ENCODE measurements at regions not wholly inside any gene's neighbourhood (a gene's known extent, or its start where the extent isn't known, plus 50 kb on each side); places are given as distances from the start of the nearest gene placed in this dataset.
A peak's percentile ranks its signal among the peaks of the same experiment; 100 is the strongest.

DNA sequence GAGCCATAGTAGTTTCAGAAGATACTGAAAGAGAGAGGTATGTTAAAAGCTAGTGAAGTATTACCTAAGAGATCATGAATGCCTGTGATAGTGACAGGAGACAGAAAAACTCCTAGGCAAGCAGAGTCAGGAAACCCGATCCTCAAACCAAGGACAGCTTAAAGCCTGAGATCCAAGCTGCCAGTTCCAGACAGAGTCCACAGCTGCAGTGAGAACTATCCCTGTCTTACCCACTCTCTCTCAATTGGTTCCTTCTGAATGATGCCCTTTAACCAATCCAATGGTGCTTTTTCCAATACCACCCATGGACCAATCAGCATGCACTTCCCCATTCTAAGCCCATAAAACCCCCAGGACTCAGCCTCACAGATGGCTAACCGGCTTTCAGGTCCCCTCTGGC, 90.4 kb upstream of the PCDH10 start:
- no peak for DNase-seq (ENCODE audit: low read depth)

DNA sequence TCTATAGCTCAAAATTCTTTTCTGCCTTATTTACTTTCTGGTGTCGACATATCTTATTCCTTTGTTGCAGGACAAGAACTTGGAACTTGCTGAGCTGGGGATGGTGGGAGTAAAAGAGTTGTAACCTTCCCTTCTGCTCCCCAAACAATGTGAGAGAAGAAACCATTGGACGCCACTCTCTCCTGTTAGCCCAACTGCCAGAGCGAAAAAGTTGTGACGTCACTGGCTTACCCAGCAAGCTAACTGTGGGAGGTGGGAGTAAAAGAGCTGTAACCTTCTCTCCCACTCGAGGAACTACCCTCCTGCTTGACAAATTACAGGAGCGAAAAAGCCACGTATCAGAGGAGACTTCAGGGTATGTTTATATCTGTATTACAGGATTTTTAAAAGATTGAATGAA, 90.0 kb upstream of the PCDH10 start:
- no peak for DNase-seq (ENCODE audit: low read depth)

DNA sequence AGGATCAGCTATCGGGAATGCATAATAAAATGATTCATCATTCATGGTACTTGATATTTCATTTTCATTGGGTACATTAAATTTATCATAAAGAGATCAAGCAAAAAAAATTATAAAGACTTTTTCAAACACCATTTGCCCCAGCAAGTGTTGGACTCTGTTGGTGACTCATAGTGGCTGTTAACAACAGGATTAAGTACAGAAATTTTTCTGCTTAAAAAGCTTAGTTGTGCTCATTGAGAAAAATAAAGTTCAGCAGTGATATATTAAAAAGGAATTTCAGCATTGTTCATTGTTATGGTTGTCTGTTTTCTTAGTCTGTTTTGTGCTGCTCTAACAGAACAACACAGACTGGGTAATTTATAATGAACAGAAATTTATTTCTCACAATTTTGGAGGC, 86.2 kb upstream of the PCDH10 start:
- peak; percentile 5 for DNase-seq (ENCODE audit: low read depth)

DNA sequence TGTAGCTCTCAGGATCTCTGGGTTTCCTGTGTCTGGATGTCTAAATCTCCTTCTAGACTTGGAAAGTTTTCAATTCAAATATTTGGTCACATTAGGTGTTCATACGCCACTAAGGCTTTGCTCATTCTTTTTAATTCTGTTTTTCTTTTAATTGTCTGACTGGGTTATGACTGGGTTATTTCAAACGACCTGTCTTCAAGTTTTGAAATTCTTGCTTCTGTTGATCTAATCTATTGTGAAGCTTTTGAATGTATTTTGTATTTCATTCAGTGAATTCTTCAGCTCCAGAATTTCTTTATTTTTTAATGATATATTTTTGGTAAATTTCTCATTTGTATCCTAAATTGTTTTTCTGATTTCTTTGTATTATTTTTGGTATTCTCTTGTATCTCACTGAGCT, 81.0 kb upstream of the PCDH10 start:
- no peak for DNase-seq (ENCODE audit: low read depth)

DNA sequence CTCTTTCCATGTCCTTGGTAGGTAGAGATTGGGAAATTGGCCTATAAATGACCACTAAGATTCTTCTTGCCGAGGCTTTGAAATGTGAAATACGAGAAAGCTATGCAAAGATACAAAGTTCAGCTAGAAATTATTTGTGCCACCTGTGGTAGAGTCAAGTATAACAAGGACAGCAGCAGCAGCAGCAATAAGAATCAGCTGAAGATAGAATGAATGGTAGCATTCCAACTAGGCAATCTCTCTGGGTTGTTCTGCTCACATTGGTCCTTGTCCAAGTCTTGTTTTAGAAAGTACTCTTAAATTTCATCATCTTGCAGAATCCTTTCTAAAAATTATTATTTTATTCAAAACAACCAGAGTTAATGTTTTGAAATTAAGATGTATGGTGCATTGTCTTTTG, 67.8 kb upstream of the PCDH10 start:
- no peak for DNase-seq (ENCODE audit: low read depth)

DNA sequence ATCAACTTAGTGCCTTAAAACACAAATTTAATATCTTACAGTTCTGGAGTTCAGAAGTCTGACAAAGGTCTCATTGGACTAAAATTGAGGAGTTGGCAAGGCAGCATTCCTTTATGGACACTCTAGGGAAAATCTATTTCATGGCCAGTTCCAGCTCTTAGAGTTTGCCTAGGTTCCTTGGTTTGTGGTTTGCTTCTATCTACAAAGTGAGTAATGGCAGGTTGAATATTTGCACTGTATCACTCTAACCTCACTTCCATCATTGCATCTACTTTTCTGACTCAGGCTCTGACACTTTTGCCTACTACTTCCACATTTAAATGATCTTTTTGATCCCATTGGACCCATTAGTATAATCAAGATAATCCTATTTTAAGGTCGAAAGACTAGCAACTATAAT, 64.7 kb upstream of the PCDH10 start:
- no peak for DNase-seq (ENCODE audit: low read depth)

DNA sequence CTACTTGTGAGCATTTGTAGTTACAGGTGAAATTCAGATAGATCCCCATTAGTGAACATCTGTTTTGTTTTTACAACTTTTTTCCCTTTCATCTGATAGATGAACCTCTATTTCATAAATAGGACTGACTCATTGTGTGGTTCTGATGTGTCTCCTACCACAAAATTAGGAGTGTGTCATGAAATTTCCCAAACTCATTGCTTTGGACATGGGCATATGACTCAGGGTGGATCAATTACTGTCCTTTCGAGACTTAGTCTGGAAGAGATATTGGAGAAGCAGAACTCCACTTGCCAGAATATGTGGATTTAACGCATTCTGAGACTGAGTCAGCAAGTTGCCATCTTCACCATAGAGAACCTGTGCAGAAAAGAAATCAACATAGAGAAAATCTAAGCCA, 53.5 kb upstream of the PCDH10 start:
- peak; percentile 44 for DNase-seq (ENCODE audit: low read depth)

DNA sequence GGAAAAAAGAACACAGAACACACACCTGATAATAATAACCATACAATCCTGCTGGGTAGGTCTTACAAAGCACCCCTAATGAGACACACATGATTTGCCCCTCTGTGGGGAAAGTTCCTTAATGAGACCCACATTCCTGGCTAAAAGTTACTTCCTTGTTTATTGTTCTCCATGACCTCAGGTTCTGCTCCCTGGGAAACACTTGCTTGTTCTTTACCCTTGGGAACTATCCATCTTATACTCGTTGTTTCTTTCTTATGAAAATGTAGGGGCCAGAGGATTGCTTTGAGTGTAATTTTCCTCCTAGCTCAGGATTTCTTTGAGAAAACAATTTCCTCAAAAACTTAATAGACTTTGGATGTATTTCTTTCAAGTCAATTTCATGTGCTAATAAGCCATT, 52.1 kb upstream of the PCDH10 start:
- no peak for DNase-seq (ENCODE audit: low read depth)
